ENCODE measurements at regions not wholly inside any gene's neighbourhood (a gene's known extent, or its start where the extent isn't known, plus 50 kb on each side); places are given as distances from the start of the nearest gene placed in this dataset.
A peak's percentile ranks its signal among the peaks of the same experiment; 100 is the strongest.

- no peak for TF ChIP-seq ZNF114 (tag by site-specific recombination; IDR thresholded peaks at IDR 0.05)
- TF ChIP-seq PRDM4 (tag by site-specific recombination; IDR thresholded peaks at IDR 0.05): no peak
- no peak for TF ChIP-seq ZBTB8A (tag by site-specific recombination; IDR thresholded peaks at IDR 0.05)
- no peak for TF ChIP-seq CTCF (tag by site-specific recombination; IDR thresholded peaks at IDR 0.05)
- no peak for TF ChIP-seq KLF1 (tag by site-specific recombination; IDR thresholded peaks at IDR 0.05)
- no peak for TF ChIP-seq ELK4 (IDR thresholded peaks at IDR 0.05; ENCODE audit: borderline replicate concordance, low read depth, low read length)
- no peak for TF ChIP-seq PATZ1 (tag by site-specific recombination; IDR thresholded peaks at IDR 0.05)
- no peak for TF ChIP-seq ZBTB21 (tag by site-specific recombination; IDR thresholded peaks at IDR 0.05)
- no peak for TF ChIP-seq EGR2 (tag by site-specific recombination; IDR thresholded peaks at IDR 0.05; ENCODE audit: low read depth)
- TF ChIP-seq YY1 (tag by site-specific recombination; IDR thresholded peaks at IDR 0.05): no peak
- TF ChIP-seq GLIS1 (tag by site-specific recombination; IDR thresholded peaks at IDR 0.05): no peak
- no peak for TF ChIP-seq ZNF174 (tag by site-specific recombination; IDR thresholded peaks at IDR 0.05)
- TF ChIP-seq ZNF239 (tag by site-specific recombination; IDR thresholded peaks at IDR 0.05): no peak
- peak; percentile 53; the same call in 1 of the 2 replicates for TF ChIP-seq ATF2 (tag by site-specific recombination; IDR thresholded peaks at IDR 0.05; ENCODE audit: low read depth)
Measured at GRCh38 chr10:4028027-4028471, 243.0 kb upstream of the KLF6 start.
